Skin of body (tissue), 1 donor: ENCODE measurements at regions not wholly inside any gene's neighbourhood (a gene's known extent, or its start where the extent isn't known, plus 50 kb on each side); places are given as distances from the start of the nearest gene placed in this dataset.

Experiments used
- DNase-seq: peaks from one replicate; lab custom pipeline; 2025; lab: John Stamatoyannopoulos, UW

GRCh38 chr5:171625646-171626045 lies 160.0 kb upstream of the SMIM23 start:
- no peak for DNase-seq

GRCh38 chr5:171627936-171628632 lies 157.5 kb upstream of the SMIM23 start:
- DNase-seq: no peak

- DNase-seq: no peak
These were observed 157.0 kb upstream of the SMIM23 start for GRCh38 chr5:171628633-171628974.

GRCh38 chr5:171629221-171629620 lies 156.4 kb upstream of the SMIM23 start:
- DNase-seq: no peak

- peak; percentile 68 for DNase-seq
These were observed 155.8 kb upstream of the SMIM23 start for GRCh38 chr5:171629628-171630349.

- no peak for DNase-seq
These were observed 155.1 kb upstream of the SMIM23 start for GRCh38 chr5:171630350-171631065.

GRCh38 chr5:171632616-171633015 lies 153.0 kb upstream of the SMIM23 start:
- no peak for DNase-seq

GRCh38 chr5:171633776-171634470 lies 151.7 kb upstream of the SMIM23 start:
- no peak for DNase-seq

- no peak for DNase-seq
These were observed 151.1 kb upstream of the SMIM23 start for GRCh38 chr5:171634511-171634910.

GRCh38 chr5:171635028-171635427 lies 150.6 kb upstream of the SMIM23 start:
- DNase-seq: no peak

- DNase-seq: no peak
These were observed 149.9 kb upstream of the SMIM23 start for GRCh38 chr5:171635561-171636245.

- DNase-seq: no peak
These were observed 147.8 kb upstream of the SMIM23 start for GRCh38 chr5:171637811-171638210.

GRCh38 chr5:171639205-171639621 lies 146.4 kb upstream of the SMIM23 start:
- DNase-seq: peak; percentile 89

GRCh38 chr5:171639966-171640365 lies 145.7 kb upstream of the SMIM23 start:
- peak; percentile 59 for DNase-seq

- peak; percentile 70 for DNase-seq
These were observed 145.1 kb upstream of the SMIM23 start for GRCh38 chr5:171640480-171640879.

GRCh38 chr5:171641891-171642290 lies 143.7 kb upstream of the SMIM23 start:
- no peak for DNase-seq

- no peak for DNase-seq
These were observed 142.7 kb upstream of the SMIM23 start for GRCh38 chr5:171642894-171643293.

GRCh38 chr5:171644536-171644935 lies 141.1 kb upstream of the SMIM23 start:
- DNase-seq: peak; percentile 49

- DNase-seq: no peak
These were observed 139.2 kb upstream of the SMIM23 start for GRCh38 chr5:171646102-171647042.
